PC-3 (cell line): ENCODE measurements at regions not wholly inside any gene's neighbourhood (a gene's known extent, or its start where the extent isn't known, plus 50 kb on each side); places are given as distances from the start of the nearest gene placed in this dataset.

Experiments used
- CTCF ChIP-seq: fragments of 300-600 bp; sonication (generic); conservative IDR thresholded peaks from 2 replicates; pipeline ENCODE4 v1.5.1; 2017; ENCODE audit warnings: antibody characterized with exemption, low read depth, mild to moderate bottlenecking, low read length
- EZH2 ChIP-seq: fragments of 300-600 bp; sonication (generic); IDR thresholded peaks from one replicate; pipeline ENCODE4 v1.6.1; 2017; ENCODE audit warnings: antibody characterized with exemption, mild to moderate bottlenecking, low read length; ENCODE audit not compliant: unreplicated experiment
- EZH2phosphoT487 ChIP-seq: fragments of 300-600 bp; sonication (generic); IDR thresholded peaks from 2 replicates; pipeline ENCODE4 v1.6.1; 2018; ENCODE audit warnings: mild to moderate bottlenecking, antibody characterized with exemption, low read length, borderline replicate concordance

GRCh38 chr6:169968541-169969270 lies 217.3 kb downstream of the ERMARD start:
- TF ChIP-seq CTCF (no peak), EZH2 (no peak), EZH2phosphoT487 (no peak)
